ENCODE measurements at regions not wholly inside any gene's neighbourhood (a gene's known extent, or its start where the extent isn't known, plus 50 kb on each side); places are given as distances from the start of the nearest gene placed in this dataset.

DNA sequence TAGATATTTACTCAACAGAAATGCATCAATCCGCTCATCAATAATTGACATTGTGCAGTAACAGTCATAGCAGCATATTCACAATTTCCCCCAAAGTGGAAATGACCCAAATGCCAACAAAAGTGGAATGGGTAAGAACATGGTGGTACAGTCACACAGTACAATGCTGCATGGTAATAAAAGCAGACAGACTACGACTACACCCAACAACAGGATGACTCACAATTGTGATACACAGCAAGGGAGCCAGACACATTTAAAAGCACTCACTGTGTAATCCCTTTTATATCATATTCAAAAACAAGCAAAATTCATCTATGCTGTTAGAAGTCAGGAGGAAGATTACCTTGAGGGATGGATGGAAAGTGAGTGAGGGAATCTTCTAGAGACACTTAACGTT is 76.5 kb upstream of the NUDT7 start:
- TF ChIP-seq, protein P1, sequence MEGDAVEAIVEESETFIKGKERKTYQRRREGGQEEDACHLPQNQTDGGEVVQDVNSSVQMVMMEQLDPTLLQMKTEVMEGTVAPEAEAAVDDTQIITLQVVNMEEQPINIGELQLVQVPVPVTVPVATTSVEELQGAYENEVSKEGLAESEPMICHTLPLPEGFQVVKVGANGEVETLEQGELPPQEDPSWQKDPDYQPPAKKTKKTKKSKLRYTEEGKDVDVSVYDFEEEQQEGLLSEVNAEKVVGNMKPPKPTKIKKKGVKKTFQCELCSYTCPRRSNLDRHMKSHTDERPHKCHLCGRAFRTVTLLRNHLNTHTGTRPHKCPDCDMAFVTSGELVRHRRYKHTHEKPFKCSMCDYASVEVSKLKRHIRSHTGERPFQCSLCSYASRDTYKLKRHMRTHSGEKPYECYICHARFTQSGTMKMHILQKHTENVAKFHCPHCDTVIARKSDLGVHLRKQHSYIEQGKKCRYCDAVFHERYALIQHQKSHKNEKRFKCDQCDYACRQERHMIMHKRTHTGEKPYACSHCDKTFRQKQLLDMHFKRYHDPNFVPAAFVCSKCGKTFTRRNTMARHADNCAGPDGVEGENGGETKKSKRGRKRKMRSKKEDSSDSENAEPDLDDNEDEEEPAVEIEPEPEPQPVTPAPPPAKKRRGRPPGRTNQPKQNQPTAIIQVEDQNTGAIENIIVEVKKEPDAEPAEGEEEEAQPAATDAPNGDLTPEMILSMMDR (IDR thresholded peaks at IDR 0.05), result no peak
- TF ChIP-seq POLR2A (IDR thresholded peaks at IDR 0.05) (no peak), EP300 (IDR thresholded peaks at IDR 0.05) (no peak)
